NCI-H2227 treated with DMSO at 0.1 percent for 48 hours (cell line): ENCODE measurements at regions not wholly inside any gene's neighbourhood (a gene's known extent, or its start where the extent isn't known, plus 50 kb on each side); places are given as distances from the start of the nearest gene placed in this dataset.

ENCODE experiments used
- DNase-seq: peaks from one replicate; lab custom pipeline; 2025; lab: John Stamatoyannopoulos, UW

DNA sequence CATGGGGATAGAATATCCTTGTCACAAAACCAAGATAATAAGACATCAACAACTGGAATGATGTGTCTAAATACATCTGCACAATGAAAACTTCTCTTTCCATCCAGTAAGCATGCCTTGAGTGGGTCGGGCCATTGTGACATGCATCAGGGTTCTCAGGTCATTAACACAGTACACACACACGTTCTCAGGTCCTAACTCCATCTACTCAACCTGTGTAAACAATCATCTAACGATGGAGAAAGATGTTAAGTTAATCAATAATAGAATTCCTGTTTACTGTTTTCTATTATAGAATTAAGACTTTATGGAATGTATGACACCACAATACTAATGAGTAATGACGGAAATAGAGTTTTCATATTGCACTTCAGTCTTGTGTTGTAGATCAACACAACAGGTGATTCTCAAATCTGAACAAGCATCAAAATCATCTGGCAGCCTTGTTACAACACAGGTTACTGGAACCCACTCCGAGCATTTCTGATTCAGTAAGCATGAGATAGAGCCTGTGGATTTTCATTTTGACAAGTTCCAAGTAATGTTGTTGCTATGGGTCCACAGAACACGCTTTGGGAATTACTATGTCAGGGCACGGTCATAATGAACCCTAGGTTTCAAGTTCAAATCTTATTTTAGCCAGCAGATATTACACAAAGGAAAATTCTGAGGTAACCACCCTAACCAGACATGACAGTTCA is 315.8 kb upstream of the TEX13C start:
- no peak for DNase-seq

DNA sequence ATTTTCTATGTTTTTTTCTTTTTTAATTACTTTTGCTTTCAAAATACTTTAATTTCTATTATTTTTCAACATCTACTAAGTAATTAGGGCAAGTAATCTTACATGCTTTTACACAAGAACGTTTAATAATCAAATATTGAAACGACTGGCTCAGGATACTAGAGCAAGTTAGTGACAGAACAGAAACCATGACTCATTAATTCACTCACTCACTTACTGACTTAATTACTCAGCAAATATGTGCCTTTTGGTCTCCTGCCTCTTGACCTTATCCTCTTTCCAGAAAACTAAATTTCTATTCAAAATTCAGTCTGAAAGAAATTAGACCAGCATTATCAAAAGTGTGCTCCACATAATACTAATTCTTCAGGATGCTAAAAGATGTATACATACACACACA is 314.9 kb upstream of the TEX13C start:
- no peak for DNase-seq

DNA sequence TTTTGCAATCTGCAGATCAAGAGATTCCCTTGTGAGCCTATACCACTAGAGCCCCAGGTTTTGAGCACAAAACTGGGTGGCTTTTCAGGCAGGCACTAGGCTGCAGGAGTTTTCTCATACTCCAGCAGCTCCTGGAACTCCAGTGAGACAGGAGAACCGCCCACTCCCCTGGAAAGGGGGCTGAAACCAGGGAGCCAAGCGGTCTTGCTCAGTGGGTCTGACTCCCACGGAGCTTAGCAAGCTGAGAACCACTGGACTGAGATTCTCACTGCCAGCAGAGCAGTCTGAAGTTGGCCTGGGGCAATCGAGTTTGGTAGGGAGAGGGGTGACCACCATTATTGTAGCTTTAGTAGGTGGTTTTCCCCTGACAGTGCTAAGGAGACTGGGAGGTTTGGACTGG is 313.8 kb upstream of the TEX13C start:
- no peak for DNase-seq

DNA sequence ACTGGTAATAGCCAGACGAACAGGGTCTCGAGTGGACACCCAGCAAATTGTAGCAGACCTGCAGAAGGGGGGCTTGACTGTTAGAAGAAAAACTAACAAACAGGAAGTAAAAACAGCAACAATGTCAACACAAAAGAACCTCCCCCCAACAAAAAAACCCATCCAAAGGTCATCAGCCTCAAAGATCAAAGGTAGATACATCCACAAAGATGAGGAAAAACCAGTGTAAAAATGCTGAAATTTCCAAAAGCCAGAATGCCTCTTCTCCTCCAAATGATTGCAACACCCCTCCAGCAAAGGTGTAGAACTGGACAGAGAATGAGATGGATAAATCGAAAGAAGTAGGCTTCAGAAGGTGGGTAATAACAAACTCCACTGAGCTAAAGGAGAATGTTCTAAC is 313.0 kb upstream of the TEX13C start:
- DNase-seq = no peak

DNA sequence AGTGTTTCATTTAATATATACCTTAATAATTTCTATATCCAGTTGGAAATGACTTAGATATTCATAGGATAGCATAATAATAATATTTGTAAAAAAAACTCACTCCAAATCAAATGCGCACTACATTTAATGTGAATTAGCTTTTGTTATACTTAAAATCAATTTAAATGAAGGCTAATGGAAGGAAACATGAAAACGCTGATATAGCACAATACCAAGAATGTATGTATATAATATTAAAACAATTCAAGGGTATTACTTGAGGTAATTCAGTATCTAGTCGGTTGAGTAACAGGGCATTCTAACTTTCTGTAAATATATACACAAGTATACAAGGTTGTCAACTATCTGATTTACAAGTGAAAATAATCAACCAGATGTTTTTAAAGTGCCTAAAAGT is 307.1 kb upstream of the TEX13C start:
- no peak for DNase-seq

DNA sequence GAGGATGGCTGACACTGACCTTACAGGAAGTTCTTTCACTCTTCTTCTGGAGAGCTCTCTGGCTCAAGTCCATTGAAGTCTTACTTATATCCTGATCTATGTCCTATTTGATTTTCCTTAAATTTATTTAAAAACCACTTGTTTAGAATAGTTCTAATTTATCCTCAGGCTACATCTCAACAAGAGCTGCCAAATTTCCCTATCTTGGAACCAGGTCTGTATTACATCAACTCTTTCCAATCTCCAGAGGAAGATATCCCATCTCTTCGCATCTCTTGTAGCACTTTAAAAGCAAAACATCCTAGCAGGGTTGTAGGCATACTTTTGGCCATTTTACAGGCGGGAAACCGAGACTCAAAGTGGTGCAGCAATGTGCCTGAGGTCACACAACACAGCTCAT is 290.5 kb upstream of the TEX13C start:
- no peak for DNase-seq
